Omental fat pad (tissue), 3 donors: ENCODE measurements at regions not wholly inside any gene's neighbourhood (a gene's known extent, or its start where the extent isn't known, plus 50 kb on each side); places are given as distances from the start of the nearest gene placed in this dataset.

Experiments used
- ATAC-seq: fragments of 150-250 bp; one replicate; pipeline ENCODE4 v1.9.1; 2016; ENCODE audit warnings: mild to moderate bottlenecking, moderate library complexity; ENCODE audit not compliant: low FRiP score
- DNase-seq: peaks from one replicate; pipeline ENCODE4 v3.0.0-alpha.2; 2019; ENCODE audit warnings: low spot score
- CTCF ChIP-seq, 3 donors: fragments of 450-650 bp; IDR thresholded peaks; one replicate each; pipeline ENCODE4 v1.5.1; 2016 to 2017; ENCODE audit warnings: antibody characterized with exemption in 3 of 3, mild to moderate bottlenecking in 3 of 3, moderate library complexity in 2 of 3

DNA sequence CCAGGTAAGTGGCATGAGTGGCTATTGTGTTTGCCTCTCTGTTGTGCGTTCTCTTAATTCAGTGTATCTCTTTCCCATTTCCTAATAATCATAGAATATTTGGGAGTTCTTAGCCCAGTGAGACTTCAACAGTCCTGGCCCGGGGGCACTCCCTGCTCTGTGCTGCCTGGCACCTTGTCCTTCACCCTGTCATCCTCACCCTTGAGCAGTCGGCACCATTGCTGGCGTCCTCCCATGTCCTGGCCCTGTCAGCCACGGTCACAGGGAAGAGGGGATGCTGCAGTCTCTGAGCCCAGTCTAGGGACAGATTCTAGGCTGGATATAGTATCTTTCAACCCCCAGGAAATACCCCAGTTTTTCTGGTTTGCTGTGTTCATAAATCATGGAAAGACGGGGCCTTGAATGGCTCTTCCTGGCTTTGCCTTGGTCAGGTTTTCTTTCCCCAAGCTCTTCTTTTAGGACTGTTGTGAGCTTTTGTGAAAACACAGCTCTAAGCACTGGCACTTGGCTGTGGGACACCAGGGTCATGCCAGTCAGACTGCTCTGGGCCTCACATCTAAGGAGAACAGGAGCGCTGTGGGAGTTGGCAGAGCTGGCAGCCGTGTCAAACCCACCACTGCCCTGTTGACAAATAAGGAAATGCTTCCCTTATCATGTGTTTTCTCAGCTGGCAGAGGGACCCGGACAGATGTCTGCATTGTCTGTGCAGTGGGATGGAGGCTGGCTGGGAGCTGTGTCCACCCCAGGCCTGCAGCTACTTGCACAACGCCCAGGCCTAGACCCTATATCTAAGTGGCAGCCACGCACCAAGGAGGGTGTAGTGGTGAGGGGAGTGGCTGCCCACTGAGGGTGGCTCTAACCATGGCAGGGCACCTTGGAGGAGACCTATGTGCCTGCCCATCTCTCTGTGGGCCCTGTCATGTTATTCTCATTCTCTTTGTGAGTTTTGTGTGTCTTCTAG is 378.6 kb downstream of the ICE1 start:
- no peak for DNase-seq
- no peak for ATAC-seq
- TF ChIP-seq CTCF (IDR thresholded peaks at IDR 0.05) = no peak

- TF ChIP-seq CTCF (IDR thresholded peaks at IDR 0.05) = no peak
Measured at GRCh38 chr5:5799826-5800225, 377.3 kb downstream of the ICE1 start.

GRCh38 chr5:5799229-5799628 is 376.8 kb downstream of the ICE1 start:
- no peak for TF ChIP-seq CTCF (IDR thresholded peaks at IDR 0.05)
- ATAC-seq (no peak), DNase-seq (no peak)

More at GRCh38 chr5:5799826-5800225, 377.3 kb downstream of the ICE1 start:
- DNase-seq (no peak), ATAC-seq (no peak)

DNA sequence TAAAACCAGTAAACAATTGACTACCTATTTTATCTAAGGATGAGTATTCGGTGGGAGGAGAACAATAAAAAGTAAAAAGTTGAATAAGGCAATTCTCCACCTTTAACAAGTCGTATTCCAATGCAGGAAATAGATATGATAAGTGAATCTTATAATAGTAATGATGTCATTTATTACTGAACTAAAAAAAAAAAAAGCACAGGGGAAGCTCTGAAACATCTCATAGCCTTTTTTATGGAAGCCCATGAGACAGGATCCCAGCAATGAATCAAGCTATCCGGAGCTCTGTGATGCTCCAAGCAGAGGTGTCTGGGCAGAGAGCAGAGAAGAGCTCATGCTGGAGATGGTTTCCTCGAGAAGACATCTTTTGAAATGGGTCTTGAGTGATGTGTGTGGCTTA is 376.0 kb downstream of the ICE1 start:
- TF ChIP-seq CTCF (IDR thresholded peaks at IDR 0.05) = no peak
- ATAC-seq = no peak
- no peak for DNase-seq

DNA sequence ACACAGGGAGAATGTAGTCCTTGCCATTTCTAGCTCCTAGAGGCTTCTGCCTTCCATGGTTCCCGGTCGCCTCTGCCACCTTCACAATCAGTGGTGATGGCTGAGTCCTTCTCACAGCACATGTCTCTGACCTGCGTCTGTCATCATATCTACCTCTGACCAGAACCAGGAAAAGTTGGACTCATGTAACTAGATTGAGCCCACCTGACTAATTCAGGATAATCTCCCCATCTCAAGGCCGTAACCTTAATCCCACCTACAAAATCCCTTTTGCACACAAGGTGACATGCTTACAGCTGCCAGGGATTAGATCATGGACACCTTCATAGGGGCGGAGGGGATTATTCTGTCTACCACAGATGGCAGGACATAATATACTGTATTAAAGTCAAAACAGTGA is 375.6 kb downstream of the ICE1 start:
- ATAC-seq = no peak
- TF ChIP-seq CTCF (IDR thresholded peaks at IDR 0.05) = no peak
- DNase-seq = no peak

DNA sequence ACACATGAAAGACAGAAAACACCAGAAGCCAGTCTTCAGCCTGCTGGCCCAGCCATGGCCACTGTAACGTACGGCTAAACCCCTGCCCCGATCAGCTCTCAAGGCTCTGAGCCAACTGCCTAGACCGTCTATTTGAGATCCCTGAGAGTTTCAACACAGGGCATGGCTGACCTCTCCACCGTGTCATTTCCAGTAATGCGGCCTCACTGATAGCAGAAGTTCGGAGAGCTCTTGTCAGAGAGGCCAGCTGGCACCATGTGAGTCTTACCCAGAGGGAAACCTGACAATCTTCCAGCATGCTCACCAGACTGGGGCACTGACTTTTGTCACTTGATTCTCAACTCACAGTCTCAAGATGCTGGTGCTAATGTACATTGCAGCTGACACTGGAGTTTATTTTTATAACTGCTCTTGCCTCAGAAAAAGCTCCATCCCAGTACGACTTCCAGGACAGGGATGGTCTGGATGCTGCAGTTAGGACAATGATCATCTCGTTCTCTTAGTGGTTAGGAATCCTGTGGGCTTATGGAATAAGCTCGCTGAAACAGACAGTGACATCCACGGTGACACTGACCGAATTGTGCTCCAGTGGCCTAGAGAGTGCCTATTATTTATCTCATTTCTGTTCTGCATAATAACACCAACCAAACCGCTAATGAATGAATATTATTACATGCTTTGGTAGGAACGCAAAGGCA is 372.7 kb downstream of the ICE1 start:
- TF ChIP-seq CTCF (IDR thresholded peaks at IDR 0.05) = no peak
- ATAC-seq (no peak), DNase-seq (no peak)
